GM12865 (cell line): ENCODE measurements at regions not wholly inside any gene's neighbourhood (a gene's known extent, or its start where the extent isn't known, plus 50 kb on each side); places are given as distances from the start of the nearest gene placed in this dataset.
"Not testable (repeated sequence)": the region's sequence is repeated elsewhere in the genome, so short reads cannot be mapped to it uniquely, and the experiment has no call there.

Source experiments
- DNase-seq: peaks from one replicate; pipeline ENCODE4 v3.0.0; 2010; ENCODE audit warnings: low read depth
- H3K4me3 ChIP-seq: 2 replicates; pipeline ENCODE4 v1.5.1; 2011; ENCODE audit warnings: mild to moderate bottlenecking, low read depth, low read length, control low read depth
- TF ChIP-seq, protein P1 (sequence below): IDR thresholded peaks from 2 replicates; pipeline ENCODE4 v1.5.1; 2011; ENCODE audit warnings: low read length, control low read depth, low read depth, inconsistent platforms; ENCODE audit not compliant: insufficient read depth; ENCODE audit errors: missing control alignments

DNA sequence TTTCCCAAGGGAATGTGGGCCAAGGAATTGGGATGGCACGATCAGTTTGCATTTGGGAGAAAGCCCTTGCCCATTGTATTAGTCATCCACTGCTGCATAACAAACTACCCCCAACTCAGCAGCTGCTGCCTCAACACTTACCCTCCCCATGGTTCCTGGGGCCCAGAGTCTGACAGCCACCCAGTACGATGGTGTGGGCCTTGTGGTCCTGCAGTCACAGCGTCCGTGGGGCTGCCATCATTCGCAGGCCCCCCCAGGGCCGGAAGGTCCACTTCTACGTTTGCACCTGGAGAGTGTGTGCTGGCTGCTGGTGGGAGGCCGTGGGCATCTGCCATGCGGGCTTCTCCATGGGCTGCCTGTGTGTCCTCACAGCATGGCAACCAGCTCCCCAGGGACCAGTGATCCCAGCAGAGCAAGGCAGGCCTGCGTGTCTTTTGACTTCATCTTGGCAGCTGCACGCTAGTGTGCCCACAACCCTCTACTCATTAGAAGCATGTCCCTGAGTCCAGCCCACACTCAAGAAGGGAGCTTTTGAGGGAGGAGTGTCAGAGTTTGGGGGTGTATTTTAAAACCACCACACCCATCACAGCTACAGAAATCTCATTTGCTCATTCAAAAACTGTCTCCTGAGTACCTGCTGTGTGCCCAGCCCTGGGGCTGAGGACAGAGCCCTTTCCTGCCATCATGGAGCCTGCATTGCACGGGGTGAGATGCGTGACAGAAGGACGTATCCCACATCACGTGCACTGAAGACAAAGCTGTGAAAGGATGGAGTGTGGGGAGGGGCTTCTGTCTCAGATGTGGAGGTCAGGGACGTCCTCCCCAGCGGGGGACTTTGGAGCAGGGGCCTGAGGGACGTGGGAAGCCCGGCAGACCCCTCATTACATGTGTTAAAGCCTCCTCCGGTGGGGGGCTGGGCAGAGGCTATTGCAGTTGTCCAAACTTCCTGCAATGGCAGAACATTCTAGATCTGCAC, 185.0 kb upstream of the ZNF469 start:
- DNase-seq, result no peak
- H3K4me3 ChIP-seq, result no peak overlapping the region
- TF ChIP-seq, protein P1, sequence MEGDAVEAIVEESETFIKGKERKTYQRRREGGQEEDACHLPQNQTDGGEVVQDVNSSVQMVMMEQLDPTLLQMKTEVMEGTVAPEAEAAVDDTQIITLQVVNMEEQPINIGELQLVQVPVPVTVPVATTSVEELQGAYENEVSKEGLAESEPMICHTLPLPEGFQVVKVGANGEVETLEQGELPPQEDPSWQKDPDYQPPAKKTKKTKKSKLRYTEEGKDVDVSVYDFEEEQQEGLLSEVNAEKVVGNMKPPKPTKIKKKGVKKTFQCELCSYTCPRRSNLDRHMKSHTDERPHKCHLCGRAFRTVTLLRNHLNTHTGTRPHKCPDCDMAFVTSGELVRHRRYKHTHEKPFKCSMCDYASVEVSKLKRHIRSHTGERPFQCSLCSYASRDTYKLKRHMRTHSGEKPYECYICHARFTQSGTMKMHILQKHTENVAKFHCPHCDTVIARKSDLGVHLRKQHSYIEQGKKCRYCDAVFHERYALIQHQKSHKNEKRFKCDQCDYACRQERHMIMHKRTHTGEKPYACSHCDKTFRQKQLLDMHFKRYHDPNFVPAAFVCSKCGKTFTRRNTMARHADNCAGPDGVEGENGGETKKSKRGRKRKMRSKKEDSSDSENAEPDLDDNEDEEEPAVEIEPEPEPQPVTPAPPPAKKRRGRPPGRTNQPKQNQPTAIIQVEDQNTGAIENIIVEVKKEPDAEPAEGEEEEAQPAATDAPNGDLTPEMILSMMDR, result no peak

DNA sequence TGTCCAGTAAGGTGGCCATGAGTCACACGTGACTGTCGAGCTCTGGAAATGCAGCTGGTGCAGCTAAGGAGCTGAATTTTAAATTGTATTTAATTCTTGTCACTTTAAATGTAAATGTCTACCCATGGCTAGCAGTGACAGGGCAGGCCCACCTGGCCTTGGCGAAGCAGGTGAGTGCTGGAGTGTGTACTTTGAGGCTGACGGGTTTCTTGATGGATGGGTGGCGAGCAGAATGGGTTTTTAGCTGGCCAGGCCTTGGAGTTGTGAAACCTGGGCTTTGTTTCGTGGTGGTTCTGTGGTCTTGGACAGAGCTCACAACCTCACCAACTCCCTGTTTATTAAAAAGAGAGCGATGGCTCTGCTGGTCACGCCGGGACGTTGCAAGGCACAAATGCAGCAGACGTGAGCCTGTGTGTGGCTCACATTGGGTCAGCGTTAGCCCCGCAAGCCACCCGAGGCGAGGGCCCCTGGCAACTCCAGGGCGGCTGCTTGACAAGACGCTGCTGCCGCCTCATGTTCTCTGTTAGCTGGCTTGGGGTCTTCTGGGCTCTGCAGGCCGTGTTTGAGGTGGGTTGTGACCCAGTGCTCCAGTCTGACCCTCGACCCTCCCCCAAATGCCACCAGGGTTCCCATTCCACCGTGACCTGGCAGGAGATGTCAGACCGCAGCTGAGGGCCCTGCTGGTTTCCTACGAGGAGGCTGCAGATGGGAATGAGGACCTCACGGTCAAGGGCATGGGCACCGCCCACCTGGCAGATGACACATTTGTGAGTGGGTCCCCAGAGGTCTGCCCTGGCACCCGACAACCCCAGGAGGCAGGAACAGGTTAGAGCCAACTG, 184.1 kb upstream of the ZNF469 start:
- not testable (repeated sequence) for H3K4me3 ChIP-seq, DNase-seq

DNA sequence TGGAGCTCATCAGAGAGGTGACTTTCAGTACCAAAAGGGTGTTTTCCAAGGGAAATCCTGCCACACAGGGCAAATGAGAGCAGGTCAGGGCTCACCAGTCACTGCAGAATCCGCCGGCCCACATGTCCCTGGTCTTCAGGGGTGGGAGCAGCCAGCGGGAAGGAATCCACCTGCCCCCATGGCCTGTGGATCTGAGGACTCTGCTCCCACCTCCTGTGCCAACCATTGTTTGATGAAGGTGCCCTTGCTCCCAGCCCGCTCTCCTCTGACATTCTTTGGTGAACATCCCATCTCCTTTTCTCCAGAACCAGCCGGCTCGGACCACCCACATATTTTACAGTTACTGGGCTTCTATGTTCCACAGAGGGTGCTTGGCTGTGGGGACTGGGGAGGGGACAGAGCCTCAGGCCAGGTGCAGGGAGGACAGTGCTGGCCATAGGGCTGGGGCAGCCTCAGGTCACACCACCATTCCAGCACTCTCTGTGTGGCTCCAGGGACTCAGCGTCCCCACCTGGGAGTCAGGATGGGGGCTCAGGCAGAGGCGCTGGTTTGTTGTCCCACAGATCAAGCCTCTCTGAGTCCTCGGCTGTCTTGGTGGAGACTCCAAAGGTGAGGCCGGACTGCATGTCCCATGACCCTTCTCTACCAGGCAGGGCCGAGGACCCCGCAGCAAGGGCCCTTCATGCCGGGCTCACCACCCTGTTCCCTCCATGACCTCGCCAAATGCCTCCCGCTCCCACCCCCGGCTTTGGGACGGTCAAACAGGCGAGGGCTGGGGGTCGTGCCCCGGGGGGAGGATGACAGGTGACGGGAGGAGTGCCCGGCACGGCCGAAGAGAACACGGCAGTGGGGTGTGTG, 183.2 kb upstream of the ZNF469 start:
- H3K4me3 ChIP-seq, DNase-seq: not testable (repeated sequence)

DNA sequence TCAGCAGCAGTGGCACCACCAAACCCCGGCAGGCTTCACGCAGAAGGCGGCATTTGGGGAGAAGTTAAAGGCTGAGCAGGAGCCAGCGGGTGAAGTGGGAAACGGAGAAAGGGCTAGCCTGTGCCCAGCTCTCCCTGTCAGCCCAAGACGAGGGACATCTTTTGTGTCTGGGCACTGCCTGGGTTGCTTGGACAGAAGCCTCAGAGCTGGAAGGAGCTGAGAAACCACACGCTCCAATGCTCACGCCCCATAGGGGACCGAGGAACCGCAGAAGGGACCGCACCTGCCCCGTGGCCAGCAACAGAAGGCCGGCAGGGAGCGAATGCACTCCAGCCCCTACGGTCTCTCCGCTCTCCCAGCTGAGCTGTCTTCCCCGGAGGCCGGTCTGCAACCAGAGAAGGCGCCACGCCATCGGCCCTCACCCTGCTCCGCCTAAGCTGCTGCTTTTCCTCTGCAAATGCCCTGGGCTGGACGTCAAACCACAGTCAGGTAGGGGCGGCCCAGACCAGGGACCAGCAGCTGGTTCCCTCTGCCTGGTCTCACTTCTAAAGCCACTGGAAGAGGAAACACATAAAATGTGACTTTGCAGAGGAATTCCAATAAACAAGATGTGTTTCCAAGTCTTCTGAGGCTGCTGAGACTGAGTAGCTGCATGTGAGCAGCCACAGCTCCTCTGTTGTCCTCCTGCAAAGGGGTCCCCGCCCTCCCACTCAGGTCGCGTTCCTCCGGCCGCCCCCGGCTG, 182.4 kb upstream of the ZNF469 start:
- not testable (repeated sequence) for H3K4me3 ChIP-seq, DNase-seq

DNA sequence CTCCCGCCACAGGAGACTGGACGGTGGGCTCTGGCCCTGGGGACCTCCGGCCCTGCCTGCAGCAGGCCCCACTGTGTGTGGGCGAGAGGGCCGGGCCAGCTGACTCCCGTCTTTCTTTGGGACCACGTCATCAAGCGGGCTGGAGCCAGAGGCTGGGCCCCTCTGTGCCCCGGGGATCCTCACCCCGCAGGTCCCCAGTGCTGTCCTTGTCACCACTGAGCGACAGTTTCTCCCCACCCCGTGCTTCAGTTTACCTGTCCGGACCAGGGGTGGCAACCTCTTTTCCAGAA, 181.9 kb upstream of the ZNF469 start:
- TF ChIP-seq, protein P1, result no peak
- no peak overlapping the region for H3K4me3 ChIP-seq
- no peak for DNase-seq

DNA sequence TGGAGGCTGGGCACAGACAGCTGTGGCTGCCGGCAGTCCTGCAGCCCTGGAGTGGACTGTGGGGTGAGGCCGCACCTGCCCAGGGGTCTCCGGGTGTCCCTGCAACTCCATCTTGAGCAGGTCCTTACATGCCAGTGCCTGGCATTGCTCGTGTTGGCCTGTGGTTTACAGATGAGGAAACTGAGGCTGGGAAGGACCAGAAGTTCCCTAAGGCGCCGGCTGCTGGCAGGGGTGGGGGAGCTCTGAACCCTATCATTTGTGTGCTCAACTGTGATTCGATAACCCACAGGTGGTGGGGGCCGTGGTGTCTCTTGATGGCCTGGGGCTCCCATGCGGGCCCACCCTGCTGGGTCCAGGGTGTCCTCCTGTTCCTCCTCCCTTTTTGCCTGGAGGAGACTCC, 181.1 kb upstream of the ZNF469 start:
- not testable (repeated sequence) for DNase-seq, H3K4me3 ChIP-seq

DNA sequence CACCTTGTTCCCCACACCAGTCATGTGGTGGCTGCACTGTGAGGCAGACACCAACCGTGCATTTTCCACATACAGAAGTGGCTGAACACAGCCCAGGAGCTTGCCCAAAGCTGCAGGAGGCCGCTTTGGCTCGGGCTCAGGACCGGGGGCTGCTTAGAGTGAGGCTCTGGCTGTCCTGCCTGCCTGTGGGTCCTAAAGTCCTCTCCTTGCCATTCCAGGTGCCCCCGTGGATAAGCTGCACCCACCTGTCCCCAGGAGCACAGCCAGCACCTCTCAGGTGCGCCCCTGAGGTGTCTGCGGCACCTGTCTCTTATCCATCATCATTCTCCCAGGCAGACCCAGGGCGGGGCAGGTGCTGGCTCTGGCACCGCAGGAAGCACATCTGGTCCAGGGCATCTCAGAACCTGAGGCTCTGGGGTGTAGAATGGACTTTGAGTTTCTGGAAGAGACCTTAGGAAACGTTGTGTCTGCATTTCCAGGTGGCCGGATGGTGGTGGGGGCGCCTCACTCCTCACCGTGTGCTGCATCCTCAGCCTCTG, 180.5 kb upstream of the ZNF469 start:
- TF ChIP-seq, protein P1, result no peak
- H3K4me3 ChIP-seq, result no peak overlapping the region
- no peak for DNase-seq

DNA sequence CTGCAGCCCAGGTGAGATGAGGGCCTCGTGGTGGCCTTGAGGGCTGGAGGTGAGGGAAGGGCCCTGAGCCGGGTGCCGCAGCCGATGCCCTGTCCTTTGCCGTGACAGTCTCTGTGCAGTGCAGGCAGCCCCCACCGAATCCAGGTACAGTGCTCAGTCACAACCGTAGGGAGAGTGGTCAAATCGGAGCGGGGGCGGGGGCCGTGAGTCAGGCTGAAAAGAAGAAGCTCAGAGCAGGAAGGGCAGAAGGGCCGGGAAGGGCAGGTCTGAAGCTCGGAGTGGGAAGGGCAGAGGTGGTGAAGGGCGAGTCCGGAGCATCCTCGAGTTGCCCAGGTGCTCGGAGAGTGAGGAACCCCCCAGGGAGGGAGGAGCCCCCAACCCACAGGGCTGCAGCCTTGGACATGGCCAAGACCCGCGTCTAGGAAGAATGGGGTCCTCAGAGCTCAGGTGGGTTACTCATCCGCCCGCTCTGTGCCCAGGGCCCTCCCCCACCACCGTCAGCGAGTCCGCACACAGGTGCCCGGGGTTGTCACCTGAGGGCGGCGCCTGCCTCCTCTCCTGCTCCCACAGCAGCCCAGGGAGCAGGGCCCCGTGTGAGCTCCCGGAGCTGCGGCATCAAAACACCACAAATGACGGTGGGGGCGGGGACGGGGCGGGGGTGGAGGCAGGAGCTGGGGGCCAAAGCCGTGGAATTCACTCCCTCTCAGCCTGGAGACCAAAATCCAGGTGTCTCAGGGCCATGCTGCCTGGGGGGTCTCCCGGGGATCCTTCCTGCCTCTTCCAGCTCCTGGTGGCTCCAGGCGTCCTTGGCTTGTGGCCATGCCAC, 179.7 kb upstream of the ZNF469 start:
- H3K4me3 ChIP-seq, DNase-seq: not testable (repeated sequence)

DNA sequence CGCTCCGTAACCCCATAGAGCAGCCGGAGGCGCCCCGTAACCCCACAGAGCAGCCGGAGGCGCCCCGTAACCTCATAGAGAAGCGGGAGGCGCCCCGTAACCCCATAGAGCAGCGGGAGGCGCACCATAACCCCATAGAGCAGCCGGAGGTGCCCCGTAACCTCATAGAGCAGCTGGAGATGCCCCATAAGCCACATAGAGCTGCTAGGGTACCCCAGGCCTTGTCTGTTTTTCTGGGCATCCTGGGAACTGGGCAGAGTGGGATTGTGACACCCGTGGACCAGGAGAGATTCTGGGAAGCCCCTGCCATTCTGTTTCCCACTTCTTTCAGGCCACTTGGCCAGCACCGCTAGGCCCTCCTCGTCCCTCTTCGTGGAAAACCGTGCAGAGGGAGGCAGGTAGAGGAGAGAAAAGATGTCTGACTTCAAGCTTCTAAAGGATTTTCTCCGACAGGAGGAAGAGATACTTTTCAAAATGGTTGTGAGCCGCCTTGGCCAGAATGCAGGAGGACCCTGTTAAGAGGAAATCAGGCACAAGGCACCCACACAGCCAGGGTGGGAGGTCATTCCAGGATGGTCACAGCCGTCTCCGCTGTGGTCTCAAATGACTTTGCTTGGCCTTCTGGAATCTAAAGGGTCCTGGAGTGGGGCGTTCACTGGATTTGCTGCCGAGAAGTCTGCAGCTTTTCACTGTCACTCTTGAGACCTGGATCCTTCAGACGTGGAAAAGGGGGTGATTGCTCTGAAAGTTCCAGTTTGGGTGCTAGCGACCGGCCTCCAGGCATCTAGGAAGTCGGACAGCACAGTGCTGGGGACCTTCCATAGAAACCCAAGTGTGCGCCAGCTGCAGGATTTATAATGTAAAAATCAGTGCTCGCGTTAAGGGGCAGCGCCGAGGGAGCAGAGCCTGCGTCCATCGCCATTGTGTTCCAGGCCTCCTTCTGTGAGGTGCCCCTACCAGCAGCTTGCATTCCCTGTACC, 178.3 kb upstream of the ZNF469 start:
- not testable (repeated sequence) for H3K4me3 ChIP-seq, DNase-seq

DNA sequence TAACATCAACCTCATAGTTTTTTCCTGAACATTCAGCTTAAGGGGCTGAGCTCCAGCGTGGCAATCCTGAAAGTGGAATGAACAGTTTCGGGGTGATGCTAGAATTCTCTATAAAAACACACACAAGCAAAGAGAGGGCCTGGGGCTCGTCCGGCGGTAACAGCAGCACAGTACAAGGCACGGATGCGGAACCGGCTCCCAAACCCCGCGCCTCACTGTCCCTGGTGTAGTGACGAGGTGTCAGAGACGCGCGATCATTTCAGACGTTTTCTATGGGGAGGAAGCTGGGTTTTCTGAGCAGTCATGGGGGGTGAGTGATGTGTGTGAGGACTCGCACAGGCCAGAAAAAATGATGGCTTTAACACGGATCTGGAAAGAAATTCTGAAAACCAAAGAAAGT, 177.3 kb upstream of the ZNF469 start:
- H3K4me3 ChIP-seq, DNase-seq: not testable (repeated sequence)

DNA sequence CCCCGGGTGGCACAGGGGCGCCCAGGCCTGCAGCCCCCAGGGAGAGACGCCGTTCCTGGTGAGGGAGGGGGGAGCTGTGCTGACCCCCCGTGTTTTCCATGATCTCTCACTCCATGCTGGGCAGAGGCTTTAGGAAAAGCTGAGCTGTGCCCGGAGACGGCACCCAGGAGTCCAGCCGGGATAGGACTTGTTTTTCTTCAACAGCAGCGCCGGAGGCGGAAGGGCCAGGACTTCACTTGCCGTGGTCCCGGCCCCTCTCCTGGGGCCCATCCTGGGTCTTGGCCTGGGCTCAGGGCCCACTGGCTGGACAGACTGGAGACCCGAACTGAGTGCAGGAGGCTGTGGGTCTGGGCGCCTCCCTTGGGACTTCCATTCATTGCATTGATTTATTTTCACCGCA, 176.8 kb upstream of the ZNF469 start:
- not testable (repeated sequence) for DNase-seq, H3K4me3 ChIP-seq

DNA sequence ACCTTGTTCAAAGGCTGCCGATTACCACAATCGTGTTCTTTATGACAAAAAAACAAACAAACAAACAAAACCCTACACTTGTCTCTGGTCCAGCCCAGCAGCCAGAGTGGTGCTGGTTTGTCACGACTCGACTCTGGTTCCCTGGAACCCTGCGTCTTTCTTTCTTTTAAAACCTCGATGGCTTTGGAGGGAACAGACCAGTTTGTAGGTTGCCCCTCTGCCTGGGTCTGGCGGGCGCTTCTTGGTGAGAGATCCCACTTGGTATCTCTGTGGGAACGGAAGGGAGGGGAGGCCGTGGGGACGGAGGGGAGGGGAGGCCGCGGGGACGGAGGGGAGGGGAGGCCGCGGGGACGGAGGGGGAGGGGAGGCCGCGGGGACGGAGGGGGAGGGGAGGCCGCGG, 176.2 kb upstream of the ZNF469 start:
- not testable (repeated sequence) for H3K4me3 ChIP-seq, DNase-seq
